ENCODE measurements at regions not wholly inside any gene's neighbourhood (a gene's known extent, or its start where the extent isn't known, plus 50 kb on each side); places are given as distances from the start of the nearest gene placed in this dataset.

DNA sequence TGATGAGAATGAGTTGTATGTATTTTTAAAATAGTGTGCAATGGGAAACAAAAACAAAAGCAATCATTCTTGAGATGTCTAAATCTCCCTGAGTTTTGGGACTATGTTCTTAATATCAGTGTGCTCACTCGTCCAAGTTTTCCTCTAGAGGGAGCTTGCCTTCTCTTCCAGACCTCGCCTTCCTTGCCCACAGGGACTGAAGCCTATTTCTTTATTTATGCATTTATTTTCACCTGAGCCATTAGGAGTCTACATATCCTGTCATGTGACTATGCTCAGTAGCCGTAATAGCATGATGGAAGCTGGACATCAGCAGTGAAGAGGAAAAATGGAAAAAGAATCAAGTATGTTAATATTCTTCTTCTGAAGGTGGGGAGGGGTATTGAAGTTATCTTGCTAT, 131.2 kb downstream of the SH3BGRL2 start:
- CTCF ChIA-PET = no interaction called here
- DNase-seq = peak in 1 of 2 experiments; percentile 7
- POLR2A ChIA-PET = no interaction called here
- H3K27me3 Mint-ChIP-seq (ENCODE audit: insufficient read depth, unreplicated experiment) = peaks cover 2% of the 10 kb centered on the region
- Histone ChIP-seq H3K4me3 (ENCODE audit: low read depth, low read length) (no peak overlapping the region), H3K27me3 (replicated peaks; ENCODE audit: control insufficient read depth, insufficient read depth, low read length) (no peaks in the 10 kb centered on the region), H3K9me3 (peaks cover 6% of the 10 kb centered on the region; the same call in 1 of the 2 replicates), H3K36me3 (ENCODE audit: control insufficient read depth, insufficient read depth, low read length) (no peaks in the 10 kb centered on the region), H3K4me1 (no peaks in the 10 kb centered on the region)
- no peak overlapping the region for H3K27ac Mint-ChIP-seq (ENCODE audit: unreplicated experiment)
- no peaks in the 10 kb centered on the region for H3K4me1 Mint-ChIP-seq (ENCODE audit: low read depth, unreplicated experiment)
- no peak overlapping the region for H3K4me3 Mint-ChIP-seq (ENCODE audit: unreplicated experiment)
- intact Hi-C loops (cut with micrococcal nuclease; ENCODE audit: unreplicated experiment) = loop anchor here (1.0 kb wide), 1 partner anchor 106 kb away; no protein-coding TSS in a partner anchor
- TF ChIP-seq CTCF (IDR thresholded peaks at IDR 0.05; ENCODE audit: insufficient read depth in 1 of 2, low read depth in 1 of 2, low read length in 1 of 2, severe bottlenecking in 1 of 2, unreplicated experiment in 1 of 2) = peak; percentile 25 to 49
- no TSS peak for BruUV-seq (replicated peaks)
- peaks cover 1% of the 10 kb centered on the region for H3K9me3 Mint-ChIP-seq (ENCODE audit: unreplicated experiment)
- no peaks in the 10 kb centered on the region for H3K36me3 Mint-ChIP-seq (ENCODE audit: insufficient read depth, unreplicated experiment)

GRCh38 chr6:79756496-79756895, 125.4 kb downstream of the SH3BGRL2 start:
- H3K9me3 ChIP-seq = no peaks in the 10 kb centered on the region
- intact Hi-C loops (cut with micrococcal nuclease; ENCODE audit: unreplicated experiment) = no loop called here
- ChIA-PET POLR2A (no interaction called here), CTCF (no interaction called here)
- DNase-seq = no peak
- H3K36me3 ChIP-seq (ENCODE audit: control insufficient read depth, insufficient read depth, low read length) = no peaks in the 10 kb centered on the region
- Mint-ChIP-seq H3K4me3 (ENCODE audit: unreplicated experiment) (no peak overlapping the region), H3K9me3 (ENCODE audit: unreplicated experiment) (no peaks in the 10 kb centered on the region), H3K27ac (ENCODE audit: unreplicated experiment) (no peak overlapping the region), H3K27me3 (ENCODE audit: insufficient read depth, unreplicated experiment) (peaks cover 2% of the 10 kb centered on the region), H3K36me3 (ENCODE audit: insufficient read depth, unreplicated experiment) (no peaks in the 10 kb centered on the region), H3K4me1 (ENCODE audit: low read depth, unreplicated experiment) (no peaks in the 10 kb centered on the region)
- H3K4me3 ChIP-seq (ENCODE audit: low read depth, low read length) = no peak overlapping the region
- no peak for TF ChIP-seq CTCF (IDR thresholded peaks at IDR 0.05; ENCODE audit: insufficient read depth in 1 of 2, low read depth in 1 of 2, low read length in 1 of 2, severe bottlenecking in 1 of 2, unreplicated experiment in 1 of 2)
- no peaks in the 10 kb centered on the region for H3K4me1 ChIP-seq
- no peaks in the 10 kb centered on the region for H3K27me3 ChIP-seq (replicated peaks; ENCODE audit: control insufficient read depth, insufficient read depth, low read length)
- BruUV-seq (replicated peaks) = no TSS peak

DNA sequence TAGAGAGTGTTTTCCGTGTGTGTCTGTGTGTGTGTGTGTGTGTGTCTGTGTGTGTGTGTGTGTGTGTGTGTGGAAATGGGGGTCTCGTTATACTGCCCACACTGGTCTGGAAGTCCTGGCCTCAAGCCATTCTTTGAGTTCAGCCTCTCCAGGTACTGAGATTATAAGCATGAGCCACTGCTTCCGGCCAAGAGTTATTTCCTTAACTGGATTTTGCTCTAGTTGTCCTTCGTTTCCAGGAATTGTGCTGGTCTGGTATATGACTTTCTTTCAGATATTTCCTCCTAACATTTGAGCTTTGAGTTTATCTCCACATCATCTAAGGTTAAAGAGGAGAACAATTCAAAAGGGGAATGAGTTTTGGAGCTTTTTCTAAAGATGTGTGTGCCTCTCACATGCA, 124.8 kb downstream of the SH3BGRL2 start:
- Mint-ChIP-seq H3K36me3 (ENCODE audit: insufficient read depth, unreplicated experiment) (no peaks in the 10 kb centered on the region), H3K4me3 (ENCODE audit: unreplicated experiment) (no peak overlapping the region), H3K27ac (ENCODE audit: unreplicated experiment) (no peak overlapping the region), H3K27me3 (ENCODE audit: insufficient read depth, unreplicated experiment) (peaks cover 2% of the 10 kb centered on the region), H3K9me3 (ENCODE audit: unreplicated experiment) (no peaks in the 10 kb centered on the region), H3K4me1 (ENCODE audit: low read depth, unreplicated experiment) (no peaks in the 10 kb centered on the region)
- BruUV-seq (replicated peaks) = no TSS peak
- no peaks in the 10 kb centered on the region for H3K9me3 ChIP-seq
- no peaks in the 10 kb centered on the region for H3K27me3 ChIP-seq (replicated peaks; ENCODE audit: control insufficient read depth, insufficient read depth, low read length)
- no peaks in the 10 kb centered on the region for H3K4me1 ChIP-seq
- ChIA-PET CTCF (no interaction called here), POLR2A (no interaction called here)
- TF ChIP-seq CTCF (IDR thresholded peaks at IDR 0.05; ENCODE audit: insufficient read depth in 1 of 2, low read depth in 1 of 2, low read length in 1 of 2, severe bottlenecking in 1 of 2, unreplicated experiment in 1 of 2) = no peak
- H3K4me3 ChIP-seq (ENCODE audit: low read depth, low read length) = no peak overlapping the region
- no peak for DNase-seq
- no peaks in the 10 kb centered on the region for H3K36me3 ChIP-seq (ENCODE audit: control insufficient read depth, insufficient read depth, low read length)
- intact Hi-C loops (cut with micrococcal nuclease; ENCODE audit: unreplicated experiment) = no loop called here

Data from Caco-2 (cell line).